ENCODE measurements at regions not wholly inside any gene's neighbourhood (a gene's known extent, or its start where the extent isn't known, plus 50 kb on each side); places are given as distances from the start of the nearest gene placed in this dataset.
"Not testable (repeated sequence)": the region's sequence is repeated elsewhere in the genome, so short reads cannot be mapped to it uniquely, and the experiment has no call there.

- H3K27ac ChIP-seq (ENCODE audit: extremely low read depth, low read depth, low read length); CTCF ChIA-PET; H3K4me1 ChIP-seq (ENCODE audit: control insufficient read depth, insufficient read depth, low read length); H3K9me3 ChIP-seq (ENCODE audit: control insufficient read depth, insufficient read depth, low read depth, low read length); H3K36me3 ChIP-seq (ENCODE audit: control insufficient read depth in 2 of 2, insufficient read depth in 1 of 2, low read length in 2 of 2); H3K4me3 ChIP-seq (ENCODE audit: low read depth, low read length); POLR2A ChIA-PET: not testable (repeated sequence)
Measured at GRCh38 chr4:188349569-188349968, 210.3 kb downstream of the TRIML1 start.

DNA sequence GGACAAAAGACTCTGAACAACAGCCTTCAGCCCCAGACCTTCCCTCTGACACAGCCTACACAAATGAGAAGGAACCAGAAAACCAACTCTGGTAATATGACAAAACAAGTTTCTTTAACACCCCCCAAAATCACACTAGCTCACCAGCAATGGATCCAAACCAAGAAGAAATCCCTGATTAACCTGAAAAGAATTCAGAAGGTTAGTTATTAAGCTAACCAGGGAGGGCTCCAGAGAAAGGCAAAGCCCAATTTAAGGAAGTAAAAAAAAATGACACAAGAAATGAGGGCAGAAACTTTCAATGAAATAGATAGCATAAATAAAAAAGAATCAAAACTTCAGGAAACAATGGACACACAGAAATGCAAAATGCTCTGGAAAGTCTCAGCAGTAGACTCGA lies 224.0 kb downstream of the TRIML1 start:
- H3K36me3 ChIP-seq (ENCODE audit: control insufficient read depth in 2 of 2, insufficient read depth in 1 of 2, low read length in 2 of 2): no peaks in the 10 kb centered on the region
- CTCF ChIA-PET: interaction anchor here (0.7 kb wide), 1 partner anchor 156 kb away, joined by 3 read pairs; no protein-coding TSS in a partner anchor
- no peak overlapping the region for H3K4me3 ChIP-seq (ENCODE audit: low read depth, low read length)
- no peaks in the 10 kb centered on the region for H3K9me3 ChIP-seq (ENCODE audit: control insufficient read depth, insufficient read depth, low read depth, low read length)
- no peak overlapping the region for H3K27ac ChIP-seq (ENCODE audit: extremely low read depth, low read depth, low read length)
- TF ChIP-seq ZNF529 (tag by site-specific recombination; IDR thresholded peaks at IDR 0.05; ENCODE audit: insufficient replicate concordance) (no peak), ZNF791 (tag by site-specific recombination; IDR thresholded peaks at IDR 0.05) (no peak), ZNF112 (tag by site-specific recombination; IDR thresholded peaks at IDR 0.05) (no peak), ZXDB (tag by site-specific recombination; IDR thresholded peaks at IDR 0.05) (no peak), ZNF157 (tag by site-specific recombination; IDR thresholded peaks at IDR 0.05) (no peak), ZNF701 (tag by site-specific recombination; IDR thresholded peaks at IDR 0.05) (no peak)
- H3K4me1 ChIP-seq (ENCODE audit: control insufficient read depth, insufficient read depth, low read length): no peaks in the 10 kb centered on the region
- POLR2A ChIA-PET: no interaction called here

DNA sequence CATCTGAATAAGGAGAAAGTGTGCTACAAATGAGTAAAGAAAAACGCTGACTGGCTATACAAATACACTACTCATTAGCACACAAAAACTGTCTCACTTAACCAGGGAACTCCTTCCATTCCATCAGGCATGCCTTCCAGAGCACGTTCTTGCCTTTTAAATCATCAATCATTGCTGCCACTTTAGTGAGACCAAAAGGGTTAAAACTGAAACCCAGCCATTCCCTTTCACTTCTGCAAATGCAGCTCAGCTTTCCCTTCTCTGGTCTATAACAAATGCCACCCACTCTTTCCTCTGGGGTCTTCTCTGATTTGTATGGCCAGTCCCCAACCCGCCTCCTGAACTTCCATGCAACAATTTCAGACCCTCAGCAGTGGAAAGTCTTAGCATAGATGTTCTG lies 231.5 kb downstream of the TRIML1 start:
- H3K36me3 ChIP-seq (ENCODE audit: control insufficient read depth in 2 of 2, insufficient read depth in 1 of 2, low read length in 2 of 2): no peaks in the 10 kb centered on the region
- H3K27ac ChIP-seq (ENCODE audit: extremely low read depth, low read depth, low read length): no peak overlapping the region
- no peak for TF ChIP-seq GLIS2 (tag by site-specific recombination; IDR thresholded peaks at IDR 0.05)
- TF ChIP-seq WT1 (tag by site-specific recombination; IDR thresholded peaks at IDR 0.05): no peak
- no peak for TF ChIP-seq ZNF404 (tag by site-specific recombination; IDR thresholded peaks at IDR 0.05)
- TF ChIP-seq ZNF639 (tag by site-specific recombination; IDR thresholded peaks at IDR 0.05): no peak
- no peak for TF ChIP-seq ZNF362 (tag by site-specific recombination; IDR thresholded peaks at IDR 0.05)
- TF ChIP-seq HOXA7 (CRISPR knock-in tag; IDR thresholded peaks at IDR 0.05; ENCODE audit: borderline replicate concordance): no peak
- no peak for TF ChIP-seq ZFHX2 (tag by site-specific recombination; conservative IDR thresholded peaks at IDR 0.05)
- TF ChIP-seq SP3 (tag by site-specific recombination; IDR thresholded peaks at IDR 0.05): no peak
- TF ChIP-seq ZBTB6 (tag by site-specific recombination; IDR thresholded peaks at IDR 0.05): no peak
- TF ChIP-seq ZBTB7A (tag by site-specific recombination; IDR thresholded peaks at IDR 0.05; ENCODE audit: low read depth): no peak
- TF ChIP-seq ZXDB (tag by site-specific recombination; IDR thresholded peaks at IDR 0.05): no peak
- TF ChIP-seq, protein P1, sequence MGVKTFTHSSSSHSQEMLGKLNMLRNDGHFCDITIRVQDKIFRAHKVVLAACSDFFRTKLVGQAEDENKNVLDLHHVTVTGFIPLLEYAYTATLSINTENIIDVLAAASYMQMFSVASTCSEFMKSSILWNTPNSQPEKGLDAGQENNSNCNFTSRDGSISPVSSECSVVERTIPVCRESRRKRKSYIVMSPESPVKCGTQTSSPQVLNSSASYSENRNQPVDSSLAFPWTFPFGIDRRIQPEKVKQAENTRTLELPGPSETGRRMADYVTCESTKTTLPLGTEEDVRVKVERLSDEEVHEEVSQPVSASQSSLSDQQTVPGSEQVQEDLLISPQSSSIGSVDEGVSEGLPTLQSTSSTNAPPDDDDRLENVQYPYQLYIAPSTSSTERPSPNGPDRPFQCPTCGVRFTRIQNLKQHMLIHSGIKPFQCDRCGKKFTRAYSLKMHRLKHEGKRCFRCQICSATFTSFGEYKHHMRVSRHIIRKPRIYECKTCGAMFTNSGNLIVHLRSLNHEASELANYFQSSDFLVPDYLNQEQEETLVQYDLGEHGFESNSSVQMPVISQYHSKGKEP (tag by site-specific recombination; IDR thresholded peaks at IDR 0.05): no peak
- TF ChIP-seq ZNF621 (tag by site-specific recombination; IDR thresholded peaks at IDR 0.05): no peak
- TF ChIP-seq ZNF157 (tag by site-specific recombination; IDR thresholded peaks at IDR 0.05): no peak
- no peak for TF ChIP-seq ZNF174 (tag by site-specific recombination; IDR thresholded peaks at IDR 0.05)
- H3K4me3 ChIP-seq (ENCODE audit: low read depth, low read length): no peak overlapping the region
- CTCF ChIA-PET: no interaction called here
- POLR2A ChIA-PET: no interaction called here
- H3K9me3 ChIP-seq (ENCODE audit: control insufficient read depth, insufficient read depth, low read depth, low read length): no peaks in the 10 kb centered on the region
- H3K4me1 ChIP-seq (ENCODE audit: control insufficient read depth, insufficient read depth, low read length): no peaks in the 10 kb centered on the region
